Rectal smooth muscle tissue (tissue), 1 donor: ENCODE measurements at regions not wholly inside any gene's neighbourhood (a gene's known extent, or its start where the extent isn't known, plus 50 kb on each side); places are given as distances from the start of the nearest gene placed in this dataset.
A peak's percentile ranks its signal among the peaks of the same experiment; 100 is the strongest.

Experiments used
- H3K27ac ChIP-seq: one replicate; pipeline ENCODE4 v1.7.0; 2013; ENCODE audit warnings: low read depth, low read length, inconsistent platforms
- H3K27me3 ChIP-seq: one replicate; pipeline ENCODE4 v1.7.0; 2013; ENCODE audit warnings: low read length; ENCODE audit not compliant: control insufficient read depth, insufficient read depth
- H3K36me3 ChIP-seq: one replicate; pipeline ENCODE4 v1.7.0; 2013; ENCODE audit warnings: low read length; ENCODE audit not compliant: control insufficient read depth, insufficient read depth
- H3K4me1 ChIP-seq: one replicate; pipeline ENCODE4 v1.7.0; 2013; ENCODE audit warnings: low read length; ENCODE audit not compliant: control insufficient read depth, insufficient read depth
- H3K4me3 ChIP-seq: one replicate; pipeline ENCODE4 v1.7.0; 2013; ENCODE audit warnings: low read length
- H3K9ac ChIP-seq: one replicate; pipeline ENCODE4 v1.7.0; 2013; ENCODE audit warnings: low read length

GRCh38 chr1:82162486-82163420 is 362.0 kb downstream of the ADGRL2 start:
- no peaks in the 10 kb centered on the region for H3K27me3 ChIP-seq
- H3K36me3 ChIP-seq: no peaks in the 10 kb centered on the region
- no peak overlapping the region for H3K27ac ChIP-seq
- no peaks in the 10 kb centered on the region for H3K4me1 ChIP-seq
- H3K9ac ChIP-seq: no peak overlapping the region
- no peak overlapping the region for H3K4me3 ChIP-seq

- no peak overlapping the region for H3K9ac ChIP-seq
- no peaks in the 10 kb centered on the region for H3K36me3 ChIP-seq
- peak overlapping the region; percentile 4 for H3K4me3 ChIP-seq
- no peaks in the 10 kb centered on the region for H3K27me3 ChIP-seq
- no peaks in the 10 kb centered on the region for H3K4me1 ChIP-seq
- H3K27ac ChIP-seq: no peak overlapping the region
Measured at GRCh38 chr1:82161700-82162141, 361.0 kb downstream of the ADGRL2 start.

- no peak overlapping the region for H3K9ac ChIP-seq
- no peaks in the 10 kb centered on the region for H3K27me3 ChIP-seq
- H3K4me3 ChIP-seq: no peak overlapping the region
- no peaks in the 10 kb centered on the region for H3K4me1 ChIP-seq
- H3K36me3 ChIP-seq: no peaks in the 10 kb centered on the region
- no peak overlapping the region for H3K27ac ChIP-seq
Measured at GRCh38 chr1:82160903-82161302, 360.2 kb downstream of the ADGRL2 start.

GRCh38 chr1:82160036-82160435 is 359.3 kb downstream of the ADGRL2 start:
- H3K4me1 ChIP-seq: no peaks in the 10 kb centered on the region
- no peak overlapping the region for H3K27ac ChIP-seq
- H3K27me3 ChIP-seq: no peaks in the 10 kb centered on the region

GRCh38 chr1:82158981-82159380 is 358.2 kb downstream of the ADGRL2 start:
- Histone ChIP-seq H3K27me3 (no peaks in the 10 kb centered on the region), H3K9ac (no peak overlapping the region), H3K36me3 (no peaks in the 10 kb centered on the region), H3K4me1 (no peaks in the 10 kb centered on the region), H3K27ac (no peak overlapping the region), H3K4me3 (no peak overlapping the region)

More at GRCh38 chr1:82160036-82160435, 359.3 kb downstream of the ADGRL2 start:
- no peak overlapping the region for H3K4me3 ChIP-seq
- no peaks in the 10 kb centered on the region for H3K36me3 ChIP-seq
- H3K9ac ChIP-seq: no peak overlapping the region

GRCh38 chr1:82154219-82154970 is 353.7 kb downstream of the ADGRL2 start:
- Histone ChIP-seq H3K27ac (no peak overlapping the region), H3K27me3 (no peaks in the 10 kb centered on the region), H3K9ac (no peak overlapping the region), H3K4me3 (no peak overlapping the region), H3K4me1 (no peaks in the 10 kb centered on the region), H3K36me3 (no peaks in the 10 kb centered on the region)

- Histone ChIP-seq H3K36me3 (no peaks in the 10 kb centered on the region), H3K27ac (no peak overlapping the region), H3K27me3 (no peaks in the 10 kb centered on the region), H3K4me1 (no peaks in the 10 kb centered on the region), H3K4me3 (no peak overlapping the region), H3K9ac (no peak overlapping the region)
Measured at GRCh38 chr1:82153752-82154151, 353.0 kb downstream of the ADGRL2 start.

GRCh38 chr1:82153272-82153629 is 352.5 kb downstream of the ADGRL2 start:
- no peaks in the 10 kb centered on the region for H3K36me3 ChIP-seq
- H3K27ac ChIP-seq: no peak overlapping the region
- H3K27me3 ChIP-seq: no peaks in the 10 kb centered on the region
- H3K4me3 ChIP-seq: no peak overlapping the region
- no peak overlapping the region for H3K9ac ChIP-seq
- H3K4me1 ChIP-seq: no peaks in the 10 kb centered on the region

- Histone ChIP-seq H3K4me3 (no peak overlapping the region), H3K4me1 (no peaks in the 10 kb centered on the region), H3K36me3 (no peaks in the 10 kb centered on the region), H3K9ac (no peak overlapping the region), H3K27ac (no peak overlapping the region), H3K27me3 (no peaks in the 10 kb centered on the region)
Measured at GRCh38 chr1:82152356-82153271, 351.9 kb downstream of the ADGRL2 start.

GRCh38 chr1:82145656-82146055 is 344.9 kb downstream of the ADGRL2 start:
- H3K9ac ChIP-seq: no peak overlapping the region
- H3K4me1 ChIP-seq: no peaks in the 10 kb centered on the region
- H3K27me3 ChIP-seq: no peaks in the 10 kb centered on the region
- no peaks in the 10 kb centered on the region for H3K36me3 ChIP-seq
- no peak overlapping the region for H3K4me3 ChIP-seq
- no peak overlapping the region for H3K27ac ChIP-seq

- no peaks in the 10 kb centered on the region for H3K4me1 ChIP-seq
- no peaks in the 10 kb centered on the region for H3K36me3 ChIP-seq
- H3K27me3 ChIP-seq: no peaks in the 10 kb centered on the region
- no peak overlapping the region for H3K9ac ChIP-seq
- no peak overlapping the region for H3K4me3 ChIP-seq
- no peak overlapping the region for H3K27ac ChIP-seq
Measured at GRCh38 chr1:82143108-82143833, 342.5 kb downstream of the ADGRL2 start.
